ENCODE measurements at regions not wholly inside any gene's neighbourhood (a gene's known extent, or its start where the extent isn't known, plus 50 kb on each side); places are given as distances from the start of the nearest gene placed in this dataset.

DNA sequence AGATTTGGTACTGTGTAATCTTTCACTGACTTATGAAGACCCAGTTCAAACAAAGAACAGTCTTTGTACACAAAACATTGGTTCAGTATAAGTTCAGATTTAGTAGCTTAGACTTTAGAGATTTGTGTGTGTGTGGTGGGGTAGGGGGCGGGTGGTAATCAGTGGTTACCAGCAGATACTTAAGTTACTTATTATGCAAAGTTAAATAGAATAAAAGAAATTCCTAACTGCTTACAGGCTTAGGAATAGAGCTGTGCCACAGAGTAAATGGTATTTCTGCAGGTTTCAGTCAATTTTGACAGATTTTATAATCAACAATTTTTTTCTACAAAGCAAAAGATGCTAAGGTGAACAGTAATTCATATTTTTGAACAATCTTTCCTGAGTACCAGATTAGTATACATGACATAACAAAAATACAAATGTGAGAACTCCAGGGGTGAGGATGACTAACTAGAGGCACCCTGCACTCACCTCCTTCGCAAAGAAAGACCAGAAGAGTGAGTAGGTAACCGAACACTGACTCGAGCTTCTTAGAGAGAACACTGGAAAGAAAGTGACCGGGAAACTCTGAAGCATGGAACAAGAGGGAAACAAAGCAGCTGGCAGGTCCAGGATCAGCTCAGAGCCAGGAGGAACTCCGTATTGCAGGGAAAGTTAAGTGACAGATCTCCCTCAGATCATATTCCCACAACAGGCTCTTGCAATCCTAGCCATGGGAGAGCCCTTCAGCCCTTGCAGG lies 560.6 kb downstream of the COL12A1 start:
- 92% methylated on average over 5 of the region's 6 CpGs for WGBS (ENCODE audit: insufficient coverage)
- Histone ChIP-seq H3K9me3 (ENCODE audit: control insufficient read depth, insufficient read depth, low read length) (peaks cover 1% of the 10 kb centered on the region), H3K27ac (ENCODE audit: low read depth, low read length) (no peak overlapping the region), H3K4me3 (ENCODE audit: low read depth, low read length) (no peak overlapping the region), H3K27me3 (ENCODE audit: control insufficient read depth, insufficient read depth, low read length) (no peaks in the 10 kb centered on the region), H3K36me3 (ENCODE audit: control insufficient read depth, insufficient read depth, low read length) (no peaks in the 10 kb centered on the region), H3K4me1 (ENCODE audit: control insufficient read depth, insufficient read depth, low read length) (no peaks in the 10 kb centered on the region)
- DNase-seq (ENCODE audit: low read depth in 4 of 6, low spot score in 6 of 6), result no peak

DNA sequence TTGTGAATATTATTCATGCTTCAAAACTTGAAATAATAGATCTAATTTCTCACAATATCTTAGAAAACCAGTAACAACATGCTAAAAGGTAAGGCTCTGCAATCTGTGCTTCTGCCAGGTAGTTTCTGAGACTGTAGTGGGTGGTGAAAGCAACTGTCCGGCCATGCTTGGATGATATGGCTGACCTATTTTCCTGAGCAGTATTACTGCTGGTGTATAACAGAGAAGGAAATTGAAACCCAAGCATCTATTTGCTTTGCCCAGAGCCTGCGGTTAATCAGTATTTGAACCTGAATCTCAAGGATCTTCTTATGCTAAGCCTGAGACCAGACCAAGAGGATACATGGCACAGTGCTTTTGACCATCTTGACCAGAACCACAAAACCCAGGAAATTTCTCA lies 563.8 kb downstream of the COL12A1 start:
- DNase-seq (ENCODE audit: low read depth in 4 of 6, low spot score in 6 of 6), result no peak
- H3K4me1 ChIP-seq (ENCODE audit: control insufficient read depth, insufficient read depth, low read length), result no peaks in the 10 kb centered on the region
- no peak overlapping the region for H3K4me3 ChIP-seq (ENCODE audit: low read depth, low read length)
- H3K9me3 ChIP-seq (ENCODE audit: control insufficient read depth, insufficient read depth, low read length), result no peaks in the 10 kb centered on the region
- no peak overlapping the region for H3K27ac ChIP-seq (ENCODE audit: low read depth, low read length)
- no peaks in the 10 kb centered on the region for H3K36me3 ChIP-seq (ENCODE audit: control insufficient read depth, insufficient read depth, low read length)
- WGBS (ENCODE audit: insufficient coverage), result 92% methylated on average over 2 of the region's 2 CpGs
- no peaks in the 10 kb centered on the region for H3K27me3 ChIP-seq (ENCODE audit: control insufficient read depth, insufficient read depth, low read length)

DNA sequence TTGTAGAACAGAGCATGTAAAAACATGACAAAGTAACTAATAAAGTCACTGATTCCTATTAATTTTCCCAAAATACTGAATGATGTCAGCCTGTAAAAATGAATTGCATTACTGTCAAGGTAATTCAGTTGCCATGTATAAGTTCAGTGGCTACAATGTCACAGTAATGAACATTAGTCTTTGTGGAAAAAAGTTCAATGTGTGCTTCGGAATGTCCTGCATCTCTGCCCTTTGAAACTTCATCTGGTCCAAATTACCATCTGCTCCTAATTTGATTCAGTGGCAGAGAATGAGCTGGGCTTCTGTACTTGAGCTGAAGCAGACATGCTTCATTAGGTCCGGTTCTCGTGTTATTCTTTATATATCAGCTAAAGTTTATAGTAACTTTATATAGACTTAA lies 567.4 kb downstream of the COL12A1 start:
- Histone ChIP-seq H3K36me3 (ENCODE audit: control insufficient read depth, insufficient read depth, low read length) (no peaks in the 10 kb centered on the region), H3K9me3 (ENCODE audit: control insufficient read depth, insufficient read depth, low read length) (no peaks in the 10 kb centered on the region), H3K27ac (ENCODE audit: low read depth, low read length) (no peak overlapping the region), H3K27me3 (ENCODE audit: control insufficient read depth, insufficient read depth, low read length) (no peaks in the 10 kb centered on the region), H3K4me3 (ENCODE audit: low read depth, low read length) (no peak overlapping the region), H3K4me1 (ENCODE audit: control insufficient read depth, insufficient read depth, low read length) (no peaks in the 10 kb centered on the region)
- DNase-seq (ENCODE audit: low read depth in 4 of 6, low spot score in 6 of 6), result no peak
- no CpG with 5 or more reads among the region's 3 CpGs for WGBS (ENCODE audit: insufficient coverage)

DNA sequence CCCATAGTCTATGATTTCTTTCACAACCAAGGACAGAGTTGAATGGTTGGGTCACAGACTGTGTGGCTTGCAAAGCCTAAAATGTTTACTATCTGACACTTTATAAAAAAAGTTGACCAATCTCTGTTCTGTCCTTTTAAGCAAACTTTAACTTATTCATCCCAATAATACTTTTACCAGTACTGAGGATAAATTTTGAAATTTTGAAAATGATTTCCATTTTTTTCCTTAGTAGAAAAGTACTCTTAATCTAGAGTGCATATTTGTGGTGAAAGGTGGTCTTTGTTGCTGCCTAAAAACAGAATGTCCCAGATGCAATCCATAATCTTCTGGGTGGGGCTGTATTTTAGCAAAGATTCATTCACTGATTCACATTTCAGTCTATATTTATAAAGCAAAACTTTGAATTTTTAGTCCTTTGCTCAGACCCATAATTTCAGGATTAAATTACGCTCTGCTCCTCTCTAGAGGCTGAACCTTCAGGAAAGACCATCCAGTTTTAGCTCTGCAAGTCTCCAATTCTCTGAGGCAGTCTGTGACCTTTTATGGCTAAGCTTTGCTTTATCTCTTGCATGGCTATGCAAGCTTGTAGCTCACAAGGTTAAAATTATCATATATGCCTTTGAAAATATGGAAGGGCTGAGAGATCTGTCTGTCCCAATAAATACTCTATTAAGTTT lies 573.5 kb downstream of the COL12A1 start:
- Histone ChIP-seq H3K27me3 (ENCODE audit: control insufficient read depth, insufficient read depth, low read length) (no peaks in the 10 kb centered on the region), H3K36me3 (ENCODE audit: control insufficient read depth, insufficient read depth, low read length) (no peaks in the 10 kb centered on the region), H3K4me1 (ENCODE audit: control insufficient read depth, insufficient read depth, low read length) (no peaks in the 10 kb centered on the region), H3K4me3 (ENCODE audit: low read depth, low read length) (no peak overlapping the region), H3K27ac (ENCODE audit: low read depth, low read length) (no peak overlapping the region), H3K9me3 (ENCODE audit: control insufficient read depth, insufficient read depth, low read length) (no peaks in the 10 kb centered on the region)
- no peak for DNase-seq (ENCODE audit: low read depth in 4 of 6, low spot score in 6 of 6)
- no CpG with 5 or more reads among the region's 1 CpG for WGBS (ENCODE audit: insufficient coverage)

DNA sequence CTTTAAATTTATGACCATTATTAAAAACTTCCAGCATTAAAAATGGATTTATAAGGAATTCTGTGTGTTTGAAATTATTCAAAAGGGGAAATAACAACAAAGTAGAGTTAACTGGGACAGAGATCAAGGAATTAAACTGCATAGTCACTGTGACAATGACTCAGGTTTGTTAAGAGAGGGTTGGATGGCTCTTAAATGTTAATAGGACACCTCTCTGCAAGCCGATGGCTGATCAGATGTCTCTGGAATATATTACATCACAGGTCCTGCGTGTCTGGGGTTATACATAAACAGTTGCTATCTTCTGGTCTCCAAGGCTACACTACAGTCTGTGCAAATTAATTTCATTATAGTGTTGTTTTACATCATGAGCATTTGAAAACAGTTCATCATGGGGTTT lies 574.3 kb downstream of the COL12A1 start:
- no peaks in the 10 kb centered on the region for H3K4me1 ChIP-seq (ENCODE audit: control insufficient read depth, insufficient read depth, low read length)
- no peak for DNase-seq (ENCODE audit: low read depth in 4 of 6, low spot score in 6 of 6)
- H3K4me3 ChIP-seq (ENCODE audit: low read depth, low read length), result no peak overlapping the region
- no peaks in the 10 kb centered on the region for H3K27me3 ChIP-seq (ENCODE audit: control insufficient read depth, insufficient read depth, low read length)
- no CpG with 5 or more reads among the region's 2 CpGs for WGBS (ENCODE audit: insufficient coverage)
- no peaks in the 10 kb centered on the region for H3K36me3 ChIP-seq (ENCODE audit: control insufficient read depth, insufficient read depth, low read length)
- no peak overlapping the region for H3K27ac ChIP-seq (ENCODE audit: low read depth, low read length)
- H3K9me3 ChIP-seq (ENCODE audit: control insufficient read depth, insufficient read depth, low read length), result no peaks in the 10 kb centered on the region

DNA sequence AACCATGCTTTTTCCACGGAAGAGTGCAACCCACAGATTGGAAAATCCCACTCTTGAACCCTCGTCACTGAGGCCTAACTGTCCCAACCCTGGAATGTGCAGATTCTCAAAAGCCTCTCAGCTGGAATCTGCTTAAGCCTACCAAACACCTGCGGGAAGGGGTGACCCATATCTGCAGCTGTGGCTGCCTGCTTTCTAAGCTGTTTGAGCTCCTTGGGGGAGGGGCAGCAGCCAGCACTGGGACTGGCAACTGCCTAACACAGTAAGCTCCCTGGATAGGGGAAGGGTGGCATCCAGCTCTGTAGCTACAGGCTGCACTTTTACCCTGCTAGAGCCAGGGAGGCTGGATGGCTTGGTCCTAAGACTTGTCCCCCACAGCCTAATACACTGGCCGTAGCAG lies 579.6 kb downstream of the COL12A1 start:
- H3K27me3 ChIP-seq (ENCODE audit: control insufficient read depth, insufficient read depth, low read length), result no peaks in the 10 kb centered on the region
- 62% methylated on average over 4 of the region's 4 CpGs for WGBS (ENCODE audit: insufficient coverage)
- no peak for DNase-seq (ENCODE audit: low read depth in 4 of 6, low spot score in 6 of 6)
- no peak overlapping the region for H3K27ac ChIP-seq (ENCODE audit: low read depth, low read length)
- no peaks in the 10 kb centered on the region for H3K36me3 ChIP-seq (ENCODE audit: control insufficient read depth, insufficient read depth, low read length)
- no peaks in the 10 kb centered on the region for H3K4me1 ChIP-seq (ENCODE audit: control insufficient read depth, insufficient read depth, low read length)
- H3K9me3 ChIP-seq (ENCODE audit: control insufficient read depth, insufficient read depth, low read length), result no peaks in the 10 kb centered on the region
- H3K4me3 ChIP-seq (ENCODE audit: low read depth, low read length), result no peak overlapping the region

DNA sequence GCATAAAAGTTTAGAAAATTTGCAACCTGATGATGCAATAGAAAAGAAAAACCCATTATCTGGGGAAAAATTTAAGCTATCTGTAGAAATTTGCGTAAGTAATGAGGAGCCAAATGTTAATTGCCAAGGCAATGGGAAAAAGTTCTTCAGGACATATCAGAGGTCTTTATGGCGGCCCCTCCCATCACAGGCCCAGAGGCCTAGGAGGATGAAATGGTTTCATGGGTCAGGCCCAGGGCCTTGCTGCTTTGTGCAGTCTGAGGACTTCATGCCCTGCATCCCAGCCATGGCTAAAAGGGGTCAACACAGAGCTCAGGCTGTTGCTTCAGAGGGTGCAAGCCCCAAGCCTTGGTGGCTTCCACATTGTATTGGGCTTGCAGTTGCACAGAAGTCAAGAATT lies 582.8 kb downstream of the COL12A1 start:
- H3K9me3 ChIP-seq (ENCODE audit: control insufficient read depth, insufficient read depth, low read length), result no peaks in the 10 kb centered on the region
- H3K36me3 ChIP-seq (ENCODE audit: control insufficient read depth, insufficient read depth, low read length), result no peaks in the 10 kb centered on the region
- 0% methylated on average over 1 of the region's 2 CpGs for WGBS (ENCODE audit: insufficient coverage)
- H3K4me1 ChIP-seq (ENCODE audit: control insufficient read depth, insufficient read depth, low read length), result no peaks in the 10 kb centered on the region
- no peak overlapping the region for H3K4me3 ChIP-seq (ENCODE audit: low read depth, low read length)
- no peak for DNase-seq (ENCODE audit: low read depth in 4 of 6, low spot score in 6 of 6)
- no peaks in the 10 kb centered on the region for H3K27me3 ChIP-seq (ENCODE audit: control insufficient read depth, insufficient read depth, low read length)
- no peak overlapping the region for H3K27ac ChIP-seq (ENCODE audit: low read depth, low read length)

DNA sequence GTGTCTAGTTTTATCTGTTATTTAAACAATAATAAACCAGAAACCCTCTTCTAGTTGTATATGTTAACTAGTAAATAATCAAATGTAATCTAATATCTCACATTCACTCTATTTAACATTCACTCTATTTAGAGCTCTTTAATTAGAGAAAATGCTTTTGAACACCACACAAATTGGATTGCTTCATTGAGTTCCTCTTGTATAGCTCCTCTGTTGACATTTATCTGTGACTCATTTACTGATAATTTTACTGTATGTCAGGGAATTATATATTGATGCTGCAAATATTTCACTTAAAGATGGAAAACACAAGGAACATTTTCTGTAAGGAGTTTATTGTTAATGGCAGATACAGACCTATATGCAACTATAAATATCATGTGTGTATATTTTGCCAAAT lies 594.6 kb downstream of the COL12A1 start:
- H3K9me3 ChIP-seq (ENCODE audit: control insufficient read depth, insufficient read depth, low read length), result no peaks in the 10 kb centered on the region
- no peaks in the 10 kb centered on the region for H3K36me3 ChIP-seq (ENCODE audit: control insufficient read depth, insufficient read depth, low read length)
- no peak overlapping the region for H3K4me3 ChIP-seq (ENCODE audit: low read depth, low read length)
- H3K4me1 ChIP-seq (ENCODE audit: control insufficient read depth, insufficient read depth, low read length), result no peaks in the 10 kb centered on the region
- no peak overlapping the region for H3K27ac ChIP-seq (ENCODE audit: low read depth, low read length)
- H3K27me3 ChIP-seq (ENCODE audit: control insufficient read depth, insufficient read depth, low read length), result no peaks in the 10 kb centered on the region
- DNase-seq (ENCODE audit: low read depth in 4 of 6, low spot score in 6 of 6), result peak in 1 of 6 donors; percentile 5

DNA sequence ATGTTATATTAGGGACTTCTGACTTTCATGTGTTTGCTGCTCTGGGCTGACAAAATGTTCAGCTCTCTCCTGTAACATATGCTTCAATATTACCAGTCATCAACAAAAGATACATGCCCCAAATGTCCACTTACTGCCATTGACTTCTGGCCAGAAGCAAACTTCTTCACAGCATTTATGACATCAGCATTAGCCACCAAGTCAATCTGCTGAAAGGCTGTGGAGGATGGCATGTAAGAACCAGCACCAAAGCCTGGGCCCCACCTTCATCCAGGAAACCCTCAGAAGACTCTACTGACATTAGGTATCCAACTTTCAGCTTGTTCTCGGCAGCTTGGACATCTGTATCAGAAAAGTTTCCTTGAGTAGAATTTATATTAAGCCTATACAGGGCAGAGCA lies 595.5 kb downstream of the COL12A1 start:
- WGBS (ENCODE audit: insufficient coverage), result no CpG with 5 or more reads among the region's 1 CpG

DNA sequence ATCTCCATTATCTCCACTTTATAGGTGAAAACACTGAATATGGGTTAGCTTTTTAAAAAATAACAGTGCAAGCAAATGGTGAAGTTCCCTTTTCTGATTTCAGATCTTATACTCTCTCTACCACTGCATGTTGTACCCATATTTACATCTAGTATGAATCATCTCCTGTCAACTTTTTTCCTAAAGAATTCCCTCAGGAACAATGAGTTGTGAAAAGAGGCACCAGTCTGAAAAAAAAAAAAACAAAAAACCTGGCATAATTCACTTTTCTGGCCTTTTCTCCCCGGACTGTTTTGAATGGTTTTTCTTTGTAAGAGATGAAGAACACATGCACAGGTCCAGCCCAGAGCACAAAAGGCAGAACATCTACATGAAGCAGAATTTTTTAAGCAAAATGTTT lies 596.0 kb downstream of the COL12A1 start:
- no peak overlapping the region for H3K4me3 ChIP-seq (ENCODE audit: low read depth, low read length)
- no peaks in the 10 kb centered on the region for H3K36me3 ChIP-seq (ENCODE audit: control insufficient read depth, insufficient read depth, low read length)
- WGBS (ENCODE audit: insufficient coverage), result no CpG with 5 or more reads among the region's 1 CpG

More for the DNA sequence above, 595.5 kb downstream of the COL12A1 start:
- no peak for DNase-seq (ENCODE audit: low read depth in 4 of 6, low spot score in 6 of 6)
- H3K9me3 ChIP-seq (ENCODE audit: control insufficient read depth, insufficient read depth, low read length), result no peaks in the 10 kb centered on the region
- no peaks in the 10 kb centered on the region for H3K27me3 ChIP-seq (ENCODE audit: control insufficient read depth, insufficient read depth, low read length)
- no peaks in the 10 kb centered on the region for H3K4me1 ChIP-seq (ENCODE audit: control insufficient read depth, insufficient read depth, low read length)
- H3K4me3 ChIP-seq (ENCODE audit: low read depth, low read length), result no peak overlapping the region
- no peaks in the 10 kb centered on the region for H3K36me3 ChIP-seq (ENCODE audit: control insufficient read depth, insufficient read depth, low read length)
- no peak overlapping the region for H3K27ac ChIP-seq (ENCODE audit: low read depth, low read length)

More for the DNA sequence above, 596.0 kb downstream of the COL12A1 start:
- Histone ChIP-seq H3K9me3 (ENCODE audit: control insufficient read depth, insufficient read depth, low read length) (no peaks in the 10 kb centered on the region), H3K27me3 (ENCODE audit: control insufficient read depth, insufficient read depth, low read length) (no peaks in the 10 kb centered on the region), H3K27ac (ENCODE audit: low read depth, low read length) (no peak overlapping the region), H3K4me1 (ENCODE audit: control insufficient read depth, insufficient read depth, low read length) (no peaks in the 10 kb centered on the region)
- DNase-seq (ENCODE audit: low read depth in 4 of 6, low spot score in 6 of 6), result no peak
